Immature natural killer cell (primary cell): ENCODE measurements at regions not wholly inside any gene's neighbourhood (a gene's known extent, or its start where the extent isn't known, plus 50 kb on each side); places are given as distances from the start of the nearest gene placed in this dataset.

ENCODE experiments used
- DNase-seq, 3 donors: peaks; one replicate each; pipeline ENCODE4 v3.0.0; 2022; ENCODE audit warnings: mixed read lengths in 1 of 3
- H3K27ac Mint-ChIP-seq, 6 donors: one replicate each; pipeline ENCODE4 v1.8.0; 2020; ENCODE audit warnings: mixed read lengths in 6 of 6, mild to moderate bottlenecking in 5 of 6, inconsistent platforms in 4 of 6, moderate library complexity in 3 of 6
- H3K27me3 Mint-ChIP-seq, 3 donors: one replicate each; pipeline ENCODE4 v1.8.0; 2020 to 2021; ENCODE audit warnings: low read depth in 3 of 3, mild to moderate bottlenecking in 3 of 3, mixed read lengths in 3 of 3, moderate library complexity in 3 of 3, inconsistent platforms in 1 of 3
- H3K36me3 Mint-ChIP-seq, 3 donors: one replicate each; pipeline ENCODE4 v1.8.0; 2020; ENCODE audit warnings: mixed read lengths in 3 of 3, inconsistent platforms in 2 of 3, mild to moderate bottlenecking in 2 of 3
- H3K4me1 Mint-ChIP-seq, 2 donors: one replicate each; pipeline ENCODE4 v1.8.0; 2020; ENCODE audit warnings: inconsistent platforms in 2 of 2, mild to moderate bottlenecking in 2 of 2, mixed read lengths in 2 of 2, moderate library complexity in 1 of 2
- H3K4me3 Mint-ChIP-seq, 5 donors: one replicate each; pipeline ENCODE4 v1.8.0; 2020; ENCODE audit warnings: mild to moderate bottlenecking in 5 of 5, mixed read lengths in 5 of 5, inconsistent platforms in 3 of 5, moderate library complexity in 3 of 5
- H3K9me3 Mint-ChIP-seq, 6 donors: one replicate each; pipeline ENCODE4 v1.8.0; 2020; ENCODE audit warnings: mild to moderate bottlenecking in 6 of 6, mixed read lengths in 6 of 6, inconsistent platforms in 4 of 6, moderate library complexity in 3 of 6

DNA sequence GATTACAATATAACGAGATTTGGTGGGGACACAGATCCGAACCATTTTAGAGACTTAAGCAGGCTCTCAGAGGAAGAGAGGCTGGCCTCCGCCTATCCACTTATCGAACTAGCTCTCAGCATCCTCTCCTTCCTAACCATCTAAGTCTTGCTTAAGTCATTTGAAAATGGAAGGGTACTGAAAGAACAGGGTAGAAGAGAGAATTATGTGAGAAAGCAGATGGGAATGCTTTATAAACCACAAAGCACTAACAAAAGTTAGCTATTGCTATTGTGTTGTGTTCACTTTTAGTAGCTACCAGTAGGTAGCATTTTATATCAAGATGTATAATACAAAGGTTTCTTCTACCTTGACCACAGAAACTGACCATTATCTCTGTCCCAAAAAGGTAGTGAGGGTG, 153.4 kb upstream of the CADM1 start:
- H3K27me3 Mint-ChIP-seq = peaks cover 2 to 27% (median 13%) of the 10 kb centered on the region in 3 donors
- H3K4me3 Mint-ChIP-seq = no peak overlapping the region
- H3K4me1 Mint-ChIP-seq = no peaks in the 10 kb centered on the region
- H3K36me3 Mint-ChIP-seq = no peaks in the 10 kb centered on the region
- peaks cover 0 to 3% (median 0%) of the 10 kb centered on the region in 6 donors for H3K9me3 Mint-ChIP-seq
- no peak overlapping the region for H3K27ac Mint-ChIP-seq
- DNase-seq = no peak

- no peaks in the 10 kb centered on the region for H3K36me3 Mint-ChIP-seq
- H3K9me3 Mint-ChIP-seq = peaks cover 0 to 3% (median 0%) of the 10 kb centered on the region in 6 donors
Observed at GRCh38 chr11:115656669-115657068, 152.5 kb upstream of the CADM1 start.

DNA sequence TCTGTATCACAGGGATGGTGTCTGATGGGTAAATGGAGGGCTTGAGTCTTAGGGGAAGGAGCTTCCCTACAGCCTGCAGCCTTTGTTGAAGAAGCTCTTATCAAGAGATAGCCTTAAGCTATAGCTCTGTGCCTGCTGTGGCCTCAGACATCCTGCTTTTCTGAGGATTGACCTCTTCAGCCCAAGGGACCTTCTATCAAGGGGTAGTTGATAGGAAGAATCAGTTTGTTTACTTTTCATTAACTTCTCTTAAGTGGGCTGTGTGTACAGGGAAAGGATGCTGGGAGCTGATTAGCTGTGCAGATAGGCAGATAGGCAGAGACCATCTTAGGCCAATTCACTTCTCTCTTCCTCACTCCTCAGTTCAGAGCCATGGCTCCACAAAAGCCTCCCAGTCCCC, 151.8 kb upstream of the CADM1 start:
- peaks cover 2 to 21% (median 13%) of the 10 kb centered on the region in 3 donors for H3K27me3 Mint-ChIP-seq
- H3K27ac Mint-ChIP-seq = no peak overlapping the region
- H3K36me3 Mint-ChIP-seq = no peaks in the 10 kb centered on the region
- peaks cover 0 to 3% (median 0%) of the 10 kb centered on the region in 6 donors for H3K9me3 Mint-ChIP-seq
- no peaks in the 10 kb centered on the region for H3K4me1 Mint-ChIP-seq
- DNase-seq = no peak
- H3K4me3 Mint-ChIP-seq = no peak overlapping the region

More at GRCh38 chr11:115656669-115657068, 152.5 kb upstream of the CADM1 start:
- DNase-seq = no peak
- H3K4me1 Mint-ChIP-seq = no peaks in the 10 kb centered on the region
- no peak overlapping the region for H3K4me3 Mint-ChIP-seq
- no peak overlapping the region for H3K27ac Mint-ChIP-seq
- peaks cover 2 to 24% (median 13%) of the 10 kb centered on the region in 3 donors for H3K27me3 Mint-ChIP-seq

DNA sequence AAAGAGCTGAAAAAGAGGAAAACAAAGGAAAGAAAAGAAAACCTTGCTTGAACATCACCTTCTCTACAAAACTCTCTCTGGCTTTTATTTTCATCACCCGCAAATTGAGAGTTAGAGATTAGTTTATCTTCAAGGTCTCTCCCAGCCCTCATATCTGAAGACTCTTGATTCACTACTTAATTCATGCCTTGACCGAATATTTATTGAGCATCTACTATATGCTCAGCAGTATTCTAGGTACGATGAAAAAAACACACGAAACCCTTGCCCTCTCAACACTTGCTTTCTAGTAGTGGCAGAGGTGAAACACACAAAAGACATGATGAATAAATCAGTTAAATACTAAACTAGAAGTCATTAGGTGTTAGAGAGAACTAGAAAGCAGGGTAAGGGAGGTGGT, 150.6 kb upstream of the CADM1 start:
- no peak overlapping the region for H3K4me3 Mint-ChIP-seq
- peaks cover 2 to 19% (median 7%) of the 10 kb centered on the region in 3 donors for H3K27me3 Mint-ChIP-seq
- no peaks in the 10 kb centered on the region for H3K4me1 Mint-ChIP-seq
- no peaks in the 10 kb centered on the region for H3K9me3 Mint-ChIP-seq
- no peak for DNase-seq
- no peak overlapping the region for H3K27ac Mint-ChIP-seq
- no peaks in the 10 kb centered on the region for H3K36me3 Mint-ChIP-seq

DNA sequence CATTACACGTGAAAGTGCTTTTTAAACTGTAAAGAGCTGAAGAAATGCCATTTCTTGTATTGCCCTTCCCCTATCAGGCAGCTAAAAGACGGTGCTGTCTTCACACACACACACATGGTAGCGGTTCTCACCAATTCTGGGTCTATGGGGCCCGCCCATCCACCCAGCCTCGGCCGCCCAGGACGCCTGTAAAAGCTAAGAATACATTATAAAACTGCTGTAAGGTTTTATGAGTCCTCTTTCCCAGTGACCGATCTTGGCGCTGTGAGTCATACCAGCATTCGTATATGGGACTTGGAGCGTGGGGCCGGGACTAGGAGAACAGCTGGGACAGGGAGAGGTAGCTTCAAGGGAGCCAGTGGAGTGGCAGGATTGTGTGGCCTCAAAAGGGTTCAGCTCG, 149.7 kb upstream of the CADM1 start:
- Mint-ChIP-seq H3K36me3 (no peaks in the 10 kb centered on the region), H3K27me3 (peaks cover 2 to 16% (median 5%) of the 10 kb centered on the region in 3 donors), H3K4me3 (no peak overlapping the region), H3K4me1 (no peaks in the 10 kb centered on the region), H3K9me3 (peaks cover 0 to 2% (median 0%) of the 10 kb centered on the region in 6 donors), H3K27ac (no peak overlapping the region)
- DNase-seq = no peak

GRCh38 chr11:115653076-115653475, 148.9 kb upstream of the CADM1 start:
- Mint-ChIP-seq H3K4me1 (no peaks in the 10 kb centered on the region), H3K4me3 (no peak overlapping the region), H3K36me3 (no peaks in the 10 kb centered on the region), H3K9me3 (peaks cover 0 to 3% (median 0%) of the 10 kb centered on the region in 6 donors), H3K27me3 (peaks cover 2 to 11% (median 5%) of the 10 kb centered on the region in 3 donors), H3K27ac (no peak overlapping the region)
- no peak for DNase-seq

GRCh38 chr11:115652496-115652895, 148.3 kb upstream of the CADM1 start:
- H3K4me1 Mint-ChIP-seq = no peaks in the 10 kb centered on the region
- H3K27ac Mint-ChIP-seq = no peak overlapping the region
- peaks cover 0 to 3% (median 0%) of the 10 kb centered on the region in 6 donors for H3K9me3 Mint-ChIP-seq
- no peaks in the 10 kb centered on the region for H3K36me3 Mint-ChIP-seq
- peaks cover 2 to 11% (median 5%) of the 10 kb centered on the region in 3 donors for H3K27me3 Mint-ChIP-seq
- H3K4me3 Mint-ChIP-seq = no peak overlapping the region
- DNase-seq = no peak

DNA sequence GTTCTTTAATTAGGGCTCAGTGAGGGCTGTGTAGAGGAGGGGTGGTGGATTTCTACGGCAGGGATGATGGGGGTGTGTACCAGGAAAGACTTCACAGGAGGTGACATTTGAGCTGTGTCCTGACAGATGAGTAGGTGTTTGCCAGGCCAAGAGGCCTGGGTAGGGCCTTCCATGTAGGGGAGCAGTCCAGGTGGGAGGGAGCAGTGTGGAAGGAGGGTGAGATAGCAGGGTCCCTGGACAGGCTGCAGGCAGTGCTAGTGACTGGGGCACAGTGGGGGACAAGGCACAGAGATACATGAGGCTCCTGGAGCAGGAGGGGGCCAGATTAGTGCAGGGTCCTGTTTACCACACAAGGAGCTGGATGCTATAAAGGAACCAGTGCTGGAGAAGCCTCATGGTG, 147.9 kb upstream of the CADM1 start:
- Mint-ChIP-seq H3K36me3 (no peaks in the 10 kb centered on the region), H3K4me1 (no peaks in the 10 kb centered on the region), H3K27ac (no peak overlapping the region), H3K9me3 (peaks cover 0 to 3% (median 0%) of the 10 kb centered on the region in 6 donors), H3K4me3 (no peak overlapping the region), H3K27me3 (peaks cover 2 to 9% (median 5%) of the 10 kb centered on the region in 3 donors)
- no peak for DNase-seq

DNA sequence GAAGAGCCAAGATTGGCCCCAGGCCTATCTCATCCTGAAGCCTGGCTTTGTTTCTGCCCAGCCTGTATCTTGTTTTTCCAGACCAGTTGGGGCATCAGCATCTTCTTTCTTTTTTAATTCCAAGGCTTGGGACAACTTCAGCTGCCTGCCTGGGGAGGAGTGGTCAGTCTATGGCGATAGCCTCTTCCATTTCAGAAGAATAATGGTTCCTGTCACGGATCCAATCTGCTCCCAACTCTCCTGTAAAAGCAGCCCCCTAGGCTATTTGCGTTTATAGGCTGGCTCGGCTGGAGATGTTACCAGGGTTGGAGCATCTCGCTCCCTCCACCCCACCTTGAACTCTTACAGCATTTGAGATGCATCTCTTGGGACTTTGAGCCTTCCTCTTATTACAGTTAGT, 145.2 kb upstream of the CADM1 start:
- Mint-ChIP-seq H3K27ac (no peak overlapping the region), H3K36me3 (peaks cover 0 to 3% (median 0%) of the 10 kb centered on the region in 3 donors), H3K27me3 (peaks cover 2 to 9% (median 2%) of the 10 kb centered on the region in 3 donors), H3K9me3 (peaks cover 0 to 3% (median 0%) of the 10 kb centered on the region in 6 donors), H3K4me1 (no peaks in the 10 kb centered on the region), H3K4me3 (no peak overlapping the region)
- DNase-seq = no peak

DNA sequence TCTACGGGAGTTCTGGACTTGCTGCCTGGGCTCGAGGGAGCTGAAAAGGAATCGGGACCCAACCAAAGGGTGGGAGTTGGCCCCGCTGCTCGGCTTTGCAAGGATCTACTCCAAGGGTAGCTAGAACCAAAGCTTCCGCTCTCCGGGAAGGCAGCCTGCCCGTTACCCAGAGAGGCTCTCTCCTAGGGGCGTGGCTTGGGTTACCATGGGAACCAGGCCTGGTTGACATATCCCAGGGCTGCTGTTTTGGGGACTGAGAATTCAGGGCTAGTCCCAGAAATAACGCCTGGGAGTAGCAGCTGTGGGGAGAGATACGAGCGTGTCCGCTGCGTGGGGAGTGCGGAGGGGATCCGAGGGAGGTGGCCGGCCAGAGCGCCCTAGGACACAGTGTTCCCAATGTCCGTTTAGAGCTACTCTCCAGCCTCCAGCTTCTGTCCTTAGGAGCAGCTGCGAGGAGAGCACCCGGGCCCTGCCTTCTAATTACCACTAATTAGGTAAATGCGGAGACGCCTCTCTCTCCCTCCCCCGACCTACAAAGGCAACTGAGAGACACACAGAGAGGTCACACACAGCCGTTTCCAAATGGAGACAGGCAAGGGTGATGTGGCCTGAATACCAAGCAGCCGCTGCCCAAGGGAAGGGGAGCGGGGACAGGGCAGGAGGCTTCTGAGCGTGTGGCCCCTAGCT, 141.6 kb upstream of the CADM1 start:
- Mint-ChIP-seq H3K27ac (no peak overlapping the region), H3K9me3 (peaks cover 0 to 3% (median 0%) of the 10 kb centered on the region in 6 donors), H3K27me3 (peaks cover 0 to 11% (median 4%) of the 10 kb centered on the region in 3 donors), H3K4me1 (no peaks in the 10 kb centered on the region), H3K36me3 (peaks cover 0 to 3% (median 0%) of the 10 kb centered on the region in 3 donors), H3K4me3 (no peak overlapping the region)
- DNase-seq = no peak

- Mint-ChIP-seq H3K36me3 (peaks cover 0 to 3% (median 0%) of the 10 kb centered on the region in 3 donors), H3K27me3 (peaks cover 0 to 11% (median 4%) of the 10 kb centered on the region in 3 donors), H3K4me3 (no peak overlapping the region), H3K9me3 (peaks cover 0 to 3% (median 0%) of the 10 kb centered on the region in 6 donors), H3K27ac (no peak overlapping the region), H3K4me1 (no peaks in the 10 kb centered on the region)
- DNase-seq = no peak
Observed at GRCh38 chr11:115644856-115645255, 140.6 kb upstream of the CADM1 start.

DNA sequence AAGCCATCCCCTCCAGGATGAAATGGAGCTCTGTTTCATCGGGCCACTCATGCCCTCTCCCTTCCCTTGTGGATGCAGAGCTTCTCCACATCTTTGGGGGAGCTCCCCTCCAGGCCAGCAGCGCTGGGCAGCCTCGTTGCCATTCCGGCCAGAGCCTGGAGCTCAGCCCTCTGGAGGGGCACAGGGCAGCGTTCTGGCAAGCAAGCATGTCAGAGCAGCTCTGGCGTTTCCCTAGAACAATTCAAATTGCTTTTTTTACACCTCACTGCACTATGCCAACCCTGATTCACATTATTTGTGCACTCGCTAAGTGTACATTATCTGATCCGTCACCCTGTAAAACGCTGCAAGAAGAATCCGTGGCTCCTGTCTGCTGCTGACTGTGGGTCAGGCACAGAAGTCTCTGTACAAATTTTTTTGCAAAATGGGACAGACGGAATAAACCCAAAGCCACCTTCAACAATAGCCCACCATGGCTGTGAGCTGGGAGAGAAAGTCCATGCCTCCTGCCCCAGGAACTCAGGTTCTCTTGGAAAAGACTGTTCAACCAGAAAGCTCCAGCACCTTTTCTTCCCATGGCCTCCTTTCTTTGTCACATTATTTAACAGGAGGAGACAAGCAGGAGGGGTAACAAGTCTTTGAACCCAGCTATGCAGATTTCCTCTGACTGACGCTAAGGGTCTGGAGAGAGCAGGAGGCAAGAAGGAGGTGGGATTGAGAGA, 139.5 kb upstream of the CADM1 start:
- Mint-ChIP-seq H3K36me3 (peaks cover 0 to 3% (median 0%) of the 10 kb centered on the region in 3 donors), H3K4me1 (no peaks in the 10 kb centered on the region), H3K27me3 (peaks cover 0 to 12% (median 4%) of the 10 kb centered on the region in 3 donors), H3K4me3 (no peak overlapping the region), H3K27ac (no peak overlapping the region), H3K9me3 (no peaks in the 10 kb centered on the region)
- DNase-seq = no peak

GRCh38 chr11:115642660-115643059, 138.4 kb upstream of the CADM1 start:
- Mint-ChIP-seq H3K27me3 (peaks cover 0 to 12% (median 4%) of the 10 kb centered on the region in 3 donors), H3K27ac (no peak overlapping the region), H3K4me3 (no peak overlapping the region), H3K4me1 (no peaks in the 10 kb centered on the region), H3K36me3 (peaks cover 0 to 3% (median 0%) of the 10 kb centered on the region in 3 donors), H3K9me3 (no peaks in the 10 kb centered on the region)
- no peak for DNase-seq

DNA sequence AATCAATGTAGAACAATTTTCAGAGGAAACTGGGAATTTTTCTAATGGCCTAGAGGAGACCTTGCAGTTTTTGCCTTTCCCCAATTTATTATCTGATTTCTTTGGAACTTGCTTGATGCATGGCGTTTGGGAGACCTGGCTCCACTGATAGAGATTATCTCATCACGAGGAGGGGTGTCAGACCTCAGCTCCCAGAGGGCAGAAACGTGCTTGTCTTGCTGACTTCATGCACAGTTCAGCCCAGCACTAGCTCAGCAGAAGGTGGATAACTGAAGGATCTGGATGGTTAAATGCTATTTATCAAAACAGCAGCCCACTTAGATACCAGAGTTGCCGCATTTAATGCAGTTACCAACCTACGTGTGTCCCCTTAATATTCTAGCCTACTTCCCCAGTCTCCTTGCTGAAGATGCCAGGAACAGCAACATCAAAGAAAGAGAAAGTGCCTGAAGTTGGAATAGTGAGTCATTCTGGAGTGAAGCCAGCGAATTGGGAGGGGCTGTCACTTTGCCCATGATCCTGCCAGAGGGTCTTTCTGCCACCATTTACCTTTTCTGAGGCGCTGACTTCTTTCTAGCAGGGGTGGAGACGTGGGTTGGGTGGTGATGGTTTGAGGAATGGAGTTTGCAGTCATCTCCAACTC, 133.5 kb upstream of the CADM1 start:
- H3K27me3 Mint-ChIP-seq = peaks cover 0 to 8% (median 3%) of the 10 kb centered on the region in 3 donors
- no peak overlapping the region for H3K27ac Mint-ChIP-seq
- no peak overlapping the region for H3K4me3 Mint-ChIP-seq
- DNase-seq = no peak
- no peaks in the 10 kb centered on the region for H3K9me3 Mint-ChIP-seq
- H3K36me3 Mint-ChIP-seq = no peaks in the 10 kb centered on the region
- H3K4me1 Mint-ChIP-seq = no peaks in the 10 kb centered on the region
